Kidney glomerular epithelial cell (primary cell): ENCODE measurements at regions not wholly inside any gene's neighbourhood (a gene's known extent, or its start where the extent isn't known, plus 50 kb on each side); places are given as distances from the start of the nearest gene placed in this dataset.

Experiments
- DNase-seq: peaks from one replicate; lab custom pipeline; 2025; lab: John Stamatoyannopoulos, UW

DNA sequence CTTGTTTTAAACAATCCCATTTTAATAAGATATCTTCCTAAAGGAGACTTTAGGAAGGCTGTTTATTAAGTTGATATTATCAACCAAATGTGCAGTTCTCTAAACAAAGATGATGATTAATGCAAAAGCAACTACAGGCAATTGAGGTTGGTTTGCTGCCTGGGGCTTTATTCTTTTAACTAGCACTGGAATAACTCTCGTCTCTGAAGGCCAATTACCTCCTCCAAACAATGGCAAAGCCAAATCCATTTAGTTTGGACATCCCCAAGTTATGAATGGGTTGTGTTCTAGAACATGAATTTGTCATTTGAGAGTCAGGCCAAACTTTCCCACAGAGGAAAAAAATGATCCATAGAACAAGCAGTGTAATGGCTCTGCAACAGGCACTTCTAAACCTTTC is 114.1 kb downstream of the SLC16A9 start:
- no peak for DNase-seq

DNA sequence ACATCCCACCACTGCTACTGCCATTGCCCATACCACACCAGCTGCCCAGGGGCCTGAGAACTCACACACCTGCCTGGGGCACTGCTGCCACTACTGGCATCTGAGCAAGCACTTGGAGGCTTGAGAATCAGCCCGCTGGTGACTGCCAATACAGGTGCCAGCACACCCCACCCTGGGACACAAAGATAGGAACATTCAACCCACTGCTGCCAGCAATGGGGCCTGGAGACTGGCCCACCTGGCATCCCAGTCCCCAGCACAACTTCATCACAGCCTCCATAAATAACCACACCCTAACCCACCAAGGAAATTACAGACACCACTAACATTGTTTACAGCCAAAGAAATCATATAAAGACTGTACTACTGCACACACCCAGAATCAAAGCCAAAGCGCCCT is 115.9 kb downstream of the SLC16A9 start:
- DNase-seq, result no peak

DNA sequence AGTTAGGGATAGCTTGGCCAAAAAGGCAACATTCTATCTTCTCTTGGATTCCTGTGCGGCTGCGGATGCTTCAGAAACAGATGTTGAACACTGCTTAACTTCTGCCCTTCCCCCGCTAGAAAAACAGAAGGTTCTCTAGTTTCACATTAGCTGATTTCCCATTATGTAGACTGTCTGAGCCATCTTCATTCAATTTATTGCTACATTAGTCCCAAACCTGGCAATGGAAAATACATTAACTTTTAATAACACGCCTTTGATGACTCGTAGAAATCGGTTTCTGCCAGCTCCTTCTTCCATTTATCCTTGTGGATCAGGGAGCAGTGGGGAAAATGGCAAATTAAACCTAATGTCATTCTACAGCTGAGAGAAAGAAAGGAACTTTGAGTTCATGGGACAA is 119.9 kb downstream of the SLC16A9 start:
- DNase-seq, result no peak

DNA sequence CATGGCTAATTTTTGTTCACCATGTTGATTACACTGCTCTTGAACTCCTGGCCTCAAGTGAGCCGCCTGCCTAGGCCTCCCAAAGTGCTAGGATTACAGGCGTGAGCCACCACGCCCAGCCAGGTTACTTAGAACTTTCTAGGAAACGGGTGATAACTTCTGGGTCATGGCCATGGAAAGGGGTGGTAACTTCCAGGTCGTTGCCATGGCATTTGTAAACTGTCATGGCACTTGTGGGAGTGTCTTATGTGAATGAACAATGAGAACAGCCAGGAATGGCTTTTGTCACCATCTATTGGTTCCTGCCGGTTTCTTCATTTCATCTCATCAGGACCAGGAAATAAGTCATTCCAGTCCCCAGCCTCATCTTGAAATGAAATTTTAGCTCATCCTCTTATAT is 120.9 kb downstream of the SLC16A9 start:
- DNase-seq, result no peak

DNA sequence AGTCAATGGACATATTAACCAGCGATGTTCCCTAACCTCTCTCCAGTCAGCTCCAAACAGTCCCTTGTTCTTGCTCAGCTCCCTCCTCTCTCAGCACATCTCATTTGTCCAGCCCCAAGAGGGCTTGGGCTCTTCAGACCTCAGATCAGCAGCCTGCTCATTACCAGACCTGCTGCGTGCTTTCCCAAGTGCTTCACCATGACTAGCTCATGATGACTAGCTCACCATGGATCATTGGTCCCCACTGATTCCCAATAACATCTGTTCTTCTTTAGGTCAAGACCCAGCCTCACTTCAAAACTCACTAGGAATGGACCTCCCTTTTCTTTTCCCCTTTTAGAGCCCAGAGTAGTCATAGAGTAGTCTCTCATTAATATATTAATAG is 121.9 kb downstream of the SLC16A9 start:
- DNase-seq, result no peak

DNA sequence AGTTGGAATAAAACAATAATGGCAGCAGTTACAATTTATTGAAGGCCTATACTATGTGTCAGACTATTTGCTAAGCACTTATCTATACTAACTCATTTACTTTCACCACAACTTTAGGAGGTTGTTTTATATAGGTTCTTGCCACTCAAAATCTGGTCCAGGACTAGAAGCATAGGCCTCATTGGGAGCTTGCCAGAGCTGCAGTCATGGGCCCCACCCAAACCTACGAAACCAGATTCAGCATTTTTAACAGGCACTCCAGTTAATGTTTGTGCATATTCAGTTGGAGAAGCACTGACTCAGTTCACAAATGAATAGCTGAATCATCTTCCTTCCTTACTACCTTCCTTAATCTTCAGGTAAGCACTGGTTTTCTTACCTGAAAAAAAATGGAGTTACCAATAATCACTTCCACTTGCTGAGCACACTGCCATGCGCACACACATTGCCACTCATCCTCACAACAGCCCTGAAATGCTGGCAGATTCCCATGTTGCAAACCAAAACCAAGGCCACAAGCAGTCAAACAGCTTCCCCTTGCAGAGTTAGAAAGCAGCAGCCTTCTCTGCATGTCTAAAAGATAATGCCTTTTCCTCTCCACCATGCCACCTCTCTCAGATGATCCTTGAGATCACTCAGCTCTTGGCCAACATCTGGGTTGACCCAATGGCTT is 122.4 kb downstream of the SLC16A9 start:
- DNase-seq, result no peak

DNA sequence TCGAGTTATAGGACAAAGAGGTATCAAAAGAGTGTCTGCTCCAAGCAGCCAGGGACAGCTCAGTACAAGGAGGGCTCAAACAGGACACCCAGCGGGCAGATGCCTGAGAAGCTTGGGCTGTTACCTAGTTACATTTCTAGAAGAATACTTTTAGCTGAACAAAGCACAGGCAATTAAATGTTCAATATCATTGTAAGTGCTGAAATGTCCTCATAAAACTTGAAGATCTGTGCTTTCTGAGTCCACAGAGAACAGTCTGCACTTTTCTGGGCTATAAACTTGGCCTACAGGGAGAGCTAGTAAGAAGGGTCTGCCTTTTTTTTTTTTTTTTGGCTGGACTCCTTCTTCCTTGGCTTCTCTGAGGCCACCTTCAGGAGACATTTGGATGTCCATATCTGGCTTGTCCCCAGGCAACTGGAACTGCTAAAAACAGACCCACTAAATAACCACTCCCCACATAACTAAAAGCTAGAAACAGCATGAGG is 123.2 kb downstream of the SLC16A9 start:
- DNase-seq, result no peak

DNA sequence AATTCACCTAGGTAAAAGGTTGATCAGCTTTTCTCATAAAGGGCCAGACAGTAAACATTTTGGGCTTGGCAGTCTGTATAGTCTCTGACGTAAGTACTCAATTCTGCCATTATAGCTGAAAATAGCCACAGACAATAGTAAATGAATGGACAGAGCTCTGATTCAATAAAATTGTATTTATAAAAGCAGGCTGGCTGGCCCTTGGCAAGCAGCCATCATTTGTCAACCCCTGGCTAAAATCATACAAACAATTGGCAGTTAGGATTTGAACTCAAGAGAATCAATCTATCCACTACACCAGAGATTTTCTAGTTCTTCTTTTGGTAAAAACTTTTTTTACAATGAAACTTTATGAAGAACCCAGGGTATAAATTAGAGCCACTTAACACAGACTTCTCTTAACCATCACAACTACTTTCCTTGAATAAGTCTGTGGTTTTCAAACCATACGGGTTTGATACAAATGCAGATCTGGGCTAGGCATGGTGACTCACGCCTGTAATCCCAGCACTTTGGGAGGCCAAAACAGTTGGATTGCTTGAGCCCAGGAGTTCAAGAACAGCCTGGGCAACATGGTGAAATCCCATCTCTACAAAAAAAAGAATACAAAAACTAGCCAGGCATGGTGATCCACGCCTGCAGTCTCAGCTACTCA is 124.5 kb downstream of the SLC16A9 start:
- DNase-seq, result no peak

DNA sequence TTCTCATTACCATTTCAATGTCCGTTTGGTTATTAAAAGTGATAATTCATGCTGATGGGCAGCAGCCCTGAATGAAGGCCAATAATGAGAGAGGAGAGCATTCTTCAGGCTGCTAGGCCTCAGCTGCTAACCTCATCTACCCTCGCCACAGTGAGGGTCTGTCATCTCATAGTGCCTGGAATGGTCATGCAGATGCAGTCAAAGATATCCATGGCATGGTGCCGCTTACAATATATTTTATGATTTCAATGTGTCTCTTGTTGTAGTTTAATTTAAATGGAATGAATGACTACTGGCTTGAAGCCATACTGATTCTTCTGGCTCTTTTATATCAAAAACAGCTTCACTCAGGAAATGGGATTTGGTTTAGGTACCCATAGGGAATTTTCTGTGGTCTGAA is 126.9 kb downstream of the SLC16A9 start:
- DNase-seq, result no peak

DNA sequence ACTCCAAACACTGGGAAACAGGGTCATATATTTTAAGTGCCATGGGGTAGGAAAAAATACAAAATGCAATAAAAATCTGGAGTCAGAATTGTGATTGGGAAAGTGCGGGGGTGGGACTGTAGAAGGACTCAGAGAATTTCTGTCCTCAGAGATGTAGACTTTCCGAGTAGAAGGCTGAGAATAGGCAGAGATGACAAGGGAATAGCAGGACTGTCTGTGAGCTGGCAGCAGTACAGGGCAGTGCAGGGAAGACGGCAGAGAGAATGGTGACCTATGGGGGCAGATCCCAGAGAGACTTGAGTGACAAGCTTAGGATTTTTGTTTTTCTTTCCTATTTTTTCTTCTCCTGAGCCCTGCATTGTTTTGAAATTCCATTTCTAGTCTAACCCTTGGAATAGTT is 127.6 kb downstream of the SLC16A9 start:
- DNase-seq, result no peak

DNA sequence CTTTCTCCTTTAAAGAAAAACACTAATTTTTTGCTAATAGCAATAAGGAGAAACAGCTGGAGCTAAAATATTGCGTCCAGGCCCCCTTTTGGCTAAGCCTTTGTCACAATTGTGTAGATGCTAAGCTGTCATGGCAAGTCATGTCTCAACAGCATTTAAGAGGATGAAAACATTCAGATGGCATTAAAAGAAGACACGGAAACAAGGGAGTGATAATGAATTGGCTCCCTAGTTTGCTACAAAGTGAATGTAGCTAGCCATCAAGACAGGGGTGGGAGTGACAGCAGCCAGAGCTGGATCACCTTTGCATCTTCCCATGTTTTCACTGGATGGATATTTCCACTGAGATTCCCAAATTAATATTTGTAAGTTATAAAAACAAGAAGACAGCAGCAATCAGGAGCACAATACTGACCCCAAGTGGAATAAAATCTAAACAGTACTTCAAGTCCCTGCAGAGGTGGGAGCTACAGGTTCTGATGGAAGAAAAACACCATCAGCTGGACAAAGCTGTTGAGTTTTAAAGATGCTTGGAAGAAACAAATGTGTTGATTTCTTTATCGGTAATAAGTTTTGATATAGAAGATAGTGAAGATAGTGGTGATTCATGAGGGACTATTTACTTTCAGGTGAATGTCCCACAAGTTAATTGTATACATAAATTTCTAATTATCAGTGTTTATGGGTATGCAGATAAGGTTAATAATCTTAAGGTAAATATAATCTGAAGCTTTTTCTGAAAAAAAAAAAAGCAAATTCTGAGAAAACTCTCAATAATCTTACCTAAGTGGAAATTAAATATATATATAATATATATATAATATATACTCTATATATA is 129.4 kb downstream of the SLC16A9 start:
- peak; percentile 33 for DNase-seq

DNA sequence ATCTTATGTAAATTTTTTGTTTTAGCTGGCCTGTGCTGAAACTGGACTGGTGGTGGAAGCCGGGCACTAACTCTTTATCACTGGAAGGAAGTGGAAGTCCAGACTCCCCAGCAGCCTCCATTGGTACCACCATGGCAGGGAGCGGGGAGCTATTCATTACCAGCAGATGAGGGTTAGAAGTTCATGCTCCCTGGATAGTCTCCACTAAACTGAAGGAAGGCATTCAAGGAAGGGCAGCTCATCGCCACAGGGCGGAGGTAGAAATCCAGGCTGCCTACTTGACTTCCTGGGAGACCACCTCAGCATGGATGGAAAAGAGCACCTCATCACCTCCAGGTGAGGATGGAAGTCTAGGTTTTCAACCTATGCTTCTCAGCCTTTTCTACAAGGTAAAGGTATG is 130.9 kb downstream of the SLC16A9 start:
- DNase-seq, result no peak

DNA sequence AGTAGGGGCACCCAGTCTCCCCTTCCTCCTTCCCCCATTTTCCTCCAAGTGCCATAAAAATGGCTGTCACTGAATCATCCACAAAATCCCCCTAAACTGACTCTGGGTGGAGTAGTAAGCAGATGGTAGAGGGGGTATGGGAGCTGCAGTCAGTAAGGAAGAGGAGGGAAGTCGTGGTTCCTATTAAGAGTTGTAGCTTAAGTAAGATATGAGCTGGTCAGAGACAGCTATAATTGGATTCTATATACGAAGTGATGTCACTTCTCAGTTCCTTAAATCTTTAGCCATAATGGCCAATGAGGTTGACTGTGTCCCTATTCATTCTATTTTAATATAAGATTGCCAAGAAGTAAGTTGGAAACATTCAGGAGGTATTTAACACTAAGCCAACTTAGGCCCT is 131.7 kb downstream of the SLC16A9 start:
- no peak for DNase-seq

DNA sequence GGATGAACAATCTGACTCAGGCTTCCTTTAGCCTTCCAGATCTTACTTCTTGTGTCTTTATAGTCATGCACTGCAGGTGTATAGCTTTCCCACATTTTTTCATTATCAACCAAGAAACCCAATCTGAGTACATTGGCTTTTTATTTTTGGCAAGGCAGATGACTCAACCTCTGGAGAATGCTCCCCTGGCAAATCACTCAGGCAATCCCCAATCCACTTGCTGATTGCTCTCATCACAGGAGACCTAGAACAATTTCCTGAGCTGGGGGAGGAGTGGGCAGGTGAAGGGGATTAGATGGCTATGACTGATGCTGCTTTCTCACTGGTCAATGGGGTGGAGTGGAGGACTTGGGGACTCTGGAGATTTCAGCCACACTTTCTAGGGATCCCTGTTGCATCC is 134.4 kb downstream of the SLC16A9 start:
- no peak for DNase-seq

DNA sequence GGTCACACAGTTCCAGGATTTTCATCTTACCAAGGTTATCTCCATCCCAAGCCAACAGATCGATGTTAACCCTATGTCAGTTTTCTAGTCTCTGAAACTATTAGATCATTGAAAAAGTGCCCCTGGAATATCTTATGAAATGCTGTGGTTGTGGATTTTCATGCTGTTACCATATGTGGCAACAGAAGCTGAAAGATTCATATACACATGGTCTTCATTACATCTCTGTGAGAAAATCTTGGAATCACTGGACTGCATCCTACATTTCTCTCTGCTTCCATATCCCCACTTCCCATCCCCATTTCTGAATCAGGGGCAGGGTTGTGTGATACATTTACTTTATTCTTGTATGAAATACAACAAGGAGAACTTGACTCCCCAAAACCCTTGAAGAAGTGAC is 146.1 kb downstream of the SLC16A9 start:
- DNase-seq, result no peak

DNA sequence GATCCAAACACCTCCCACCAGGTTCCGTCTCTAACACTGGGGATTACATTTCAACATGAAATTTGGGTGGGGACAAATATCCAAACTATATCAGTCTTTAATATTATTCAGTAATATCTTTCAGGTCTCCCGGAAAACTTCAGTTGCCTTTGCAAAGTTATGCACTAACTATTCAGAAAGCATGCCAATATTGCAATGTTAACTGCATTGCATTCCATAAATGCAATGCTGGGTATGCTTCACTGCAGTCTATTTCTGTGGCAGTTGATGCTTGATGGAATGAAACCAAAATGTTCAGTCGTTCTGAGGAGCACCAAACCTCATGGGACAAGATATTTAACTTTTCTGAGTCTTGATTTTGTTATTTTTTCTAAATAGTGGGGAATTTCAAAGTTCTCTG is 147.5 kb downstream of the SLC16A9 start:
- DNase-seq, result no peak

DNA sequence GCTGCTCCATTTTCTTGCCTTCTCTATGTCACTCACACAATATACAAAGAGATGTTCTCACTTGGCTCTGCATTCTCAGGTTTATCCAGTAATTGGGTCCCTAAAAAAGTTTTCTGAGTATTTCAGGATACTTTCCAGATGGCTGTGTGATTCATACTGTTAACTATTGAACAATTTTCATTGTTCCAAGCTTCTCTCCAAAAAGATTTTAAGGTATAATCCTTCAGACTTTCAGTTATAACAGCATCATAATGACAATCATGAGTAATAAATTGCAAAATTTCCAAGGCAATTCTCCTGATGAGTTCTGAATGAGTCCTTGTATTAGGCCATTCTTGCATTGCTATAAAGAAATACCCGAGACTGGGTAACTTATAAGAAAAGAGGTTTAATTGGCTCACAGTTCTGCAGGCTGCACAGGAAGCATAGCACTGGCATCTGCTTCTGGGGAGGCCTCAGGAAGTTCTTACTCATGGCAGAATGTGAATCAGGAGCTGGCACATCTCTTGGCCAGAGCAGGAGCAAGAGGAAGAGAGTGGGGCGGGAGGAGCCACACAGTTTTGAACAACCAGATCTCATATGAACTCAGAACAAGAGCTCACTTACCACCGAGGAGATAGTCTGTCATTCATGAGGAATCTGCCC is 148.1 kb downstream of the SLC16A9 start:
- no peak for DNase-seq

DNA sequence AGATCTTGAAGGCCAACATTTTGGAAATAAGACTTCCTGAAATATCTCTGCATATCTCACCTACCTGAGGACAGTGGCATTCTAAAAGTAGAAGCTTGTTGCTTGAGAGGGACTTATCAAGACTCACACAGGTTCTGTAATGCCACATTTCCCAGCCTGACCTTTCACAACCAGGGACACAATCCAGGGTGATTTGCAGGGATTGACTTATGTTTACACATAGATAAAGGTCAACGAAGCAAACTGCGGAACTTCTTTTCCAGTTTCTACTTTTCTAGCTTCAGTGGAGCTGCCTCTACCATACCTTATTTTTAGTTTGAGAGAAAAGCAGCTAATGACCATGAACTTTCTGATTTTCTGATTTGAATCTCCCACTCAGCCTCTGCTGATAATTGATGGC is 148.7 kb downstream of the SLC16A9 start:
- no peak for DNase-seq

DNA sequence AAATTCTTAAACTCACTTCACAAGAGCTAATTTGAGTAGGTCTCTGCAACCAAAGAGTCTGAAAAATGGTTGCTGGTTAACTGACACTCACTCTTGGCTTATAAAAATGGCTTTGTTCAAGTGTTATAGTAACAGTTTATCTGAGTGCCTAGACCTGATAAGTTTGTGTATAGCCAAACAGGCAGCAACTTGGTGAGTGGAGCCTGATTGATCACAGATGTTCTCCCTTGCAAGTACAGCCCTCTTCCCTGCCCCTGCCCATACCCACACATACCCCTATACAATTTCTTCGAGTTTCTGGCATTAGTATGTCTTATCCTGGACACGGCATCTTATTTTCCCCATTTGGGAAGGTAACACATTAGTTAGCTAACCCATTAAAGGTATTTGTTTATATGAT is 149.5 kb downstream of the SLC16A9 start:
- no peak for DNase-seq

DNA sequence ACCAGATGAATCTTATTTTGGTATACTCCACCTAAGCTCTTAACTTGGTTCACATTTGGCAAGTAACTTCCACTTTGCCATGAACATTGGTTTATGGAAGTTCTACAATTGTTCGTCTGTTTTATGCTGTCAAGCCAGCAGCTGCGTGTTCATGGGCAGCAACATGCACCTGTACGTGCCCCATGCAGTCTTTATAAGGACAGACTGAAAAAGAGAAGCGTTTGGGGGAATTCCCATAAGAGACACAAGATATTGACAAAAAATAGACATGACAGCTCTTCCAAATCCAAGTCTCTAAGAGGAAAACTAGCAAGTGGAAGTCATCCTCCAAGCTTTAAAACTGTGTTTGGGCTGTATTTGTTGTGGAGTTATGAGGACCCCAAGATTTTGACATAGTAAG is 151.6 kb downstream of the SLC16A9 start:
- DNase-seq, result no peak

DNA sequence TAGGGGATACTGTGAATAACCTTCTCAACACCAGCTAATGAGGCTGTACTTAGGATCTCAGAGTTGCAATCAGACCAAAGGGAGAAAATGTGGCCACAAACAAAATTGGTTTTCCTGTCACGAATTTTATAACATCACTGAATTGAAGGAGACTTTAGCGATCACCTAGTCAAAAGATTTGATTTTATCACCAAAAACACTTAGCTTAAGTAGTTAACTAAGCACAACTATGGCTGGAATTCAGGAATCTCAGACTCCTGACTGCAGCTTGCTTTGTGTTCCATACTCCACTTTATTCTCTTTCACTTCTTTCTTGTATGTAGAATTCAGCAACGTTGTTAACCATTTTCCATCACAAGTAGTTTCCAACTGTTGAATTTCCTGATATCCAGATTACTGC is 152.0 kb downstream of the SLC16A9 start:
- no peak for DNase-seq

DNA sequence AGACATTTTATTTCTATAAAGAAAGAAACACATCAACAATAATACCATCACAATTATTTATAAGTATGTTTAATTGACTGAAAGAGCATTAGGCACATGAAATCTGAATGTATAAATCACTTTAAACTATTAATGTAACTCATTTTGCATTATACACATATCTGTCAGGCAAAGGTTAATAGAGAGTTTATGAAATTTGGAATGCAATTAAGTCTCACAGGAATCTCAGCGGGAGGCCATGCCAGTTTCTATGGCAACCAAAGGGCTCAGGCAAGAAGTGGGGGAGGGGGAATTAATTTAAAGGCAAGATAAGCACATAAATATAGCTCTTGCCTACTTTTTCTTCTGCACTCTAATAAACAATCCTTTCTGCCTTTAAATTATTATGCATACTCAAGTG is 152.6 kb downstream of the SLC16A9 start:
- peak; percentile 25 for DNase-seq
